ENCODE measurements at regions not wholly inside any gene's neighbourhood (a gene's known extent, or its start where the extent isn't known, plus 50 kb on each side); places are given as distances from the start of the nearest gene placed in this dataset.

- TF ChIP-seq, protein P1, sequence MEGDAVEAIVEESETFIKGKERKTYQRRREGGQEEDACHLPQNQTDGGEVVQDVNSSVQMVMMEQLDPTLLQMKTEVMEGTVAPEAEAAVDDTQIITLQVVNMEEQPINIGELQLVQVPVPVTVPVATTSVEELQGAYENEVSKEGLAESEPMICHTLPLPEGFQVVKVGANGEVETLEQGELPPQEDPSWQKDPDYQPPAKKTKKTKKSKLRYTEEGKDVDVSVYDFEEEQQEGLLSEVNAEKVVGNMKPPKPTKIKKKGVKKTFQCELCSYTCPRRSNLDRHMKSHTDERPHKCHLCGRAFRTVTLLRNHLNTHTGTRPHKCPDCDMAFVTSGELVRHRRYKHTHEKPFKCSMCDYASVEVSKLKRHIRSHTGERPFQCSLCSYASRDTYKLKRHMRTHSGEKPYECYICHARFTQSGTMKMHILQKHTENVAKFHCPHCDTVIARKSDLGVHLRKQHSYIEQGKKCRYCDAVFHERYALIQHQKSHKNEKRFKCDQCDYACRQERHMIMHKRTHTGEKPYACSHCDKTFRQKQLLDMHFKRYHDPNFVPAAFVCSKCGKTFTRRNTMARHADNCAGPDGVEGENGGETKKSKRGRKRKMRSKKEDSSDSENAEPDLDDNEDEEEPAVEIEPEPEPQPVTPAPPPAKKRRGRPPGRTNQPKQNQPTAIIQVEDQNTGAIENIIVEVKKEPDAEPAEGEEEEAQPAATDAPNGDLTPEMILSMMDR (conservative IDR thresholded peaks at IDR 0.05): no peak
- TF ChIP-seq ZFX (IDR thresholded peaks at IDR 0.05): no peak
Observed at GRCh38 chr20:54843431-54843830, 368.0 kb downstream of the DOK5 start.
